ENCODE measurements at regions not wholly inside any gene's neighbourhood (a gene's known extent, or its start where the extent isn't known, plus 50 kb on each side); places are given as distances from the start of the nearest gene placed in this dataset.

DNA sequence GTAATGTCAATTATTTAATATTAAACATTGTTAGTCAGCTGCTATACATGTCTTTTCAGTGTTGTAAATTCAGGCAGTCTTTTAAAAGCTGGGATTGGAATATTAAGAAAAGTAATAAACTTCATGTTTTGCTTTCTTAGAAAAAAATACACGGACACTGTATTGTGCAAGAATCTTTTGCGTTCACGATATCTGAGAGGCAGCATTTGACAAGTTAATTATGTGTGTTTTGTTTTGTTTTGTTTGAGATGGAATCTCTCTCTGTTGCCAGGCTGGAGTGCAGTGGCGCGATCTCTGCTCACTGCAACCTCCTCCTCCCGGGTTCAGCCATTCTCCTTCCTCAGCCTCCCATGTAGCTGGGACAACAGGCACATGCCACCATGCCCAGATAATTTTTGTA, 1661.3 kb downstream of the HACE1 start:
- H3K27ac ChIP-seq (ENCODE audit: insufficient read depth, low read length, poor library complexity, severe bottlenecking): no peak overlapping the region
- H3K36me3 ChIP-seq (ENCODE audit: control insufficient read depth, insufficient read depth, low read length): no peaks in the 10 kb centered on the region
- DNase-seq: no peak

DNA sequence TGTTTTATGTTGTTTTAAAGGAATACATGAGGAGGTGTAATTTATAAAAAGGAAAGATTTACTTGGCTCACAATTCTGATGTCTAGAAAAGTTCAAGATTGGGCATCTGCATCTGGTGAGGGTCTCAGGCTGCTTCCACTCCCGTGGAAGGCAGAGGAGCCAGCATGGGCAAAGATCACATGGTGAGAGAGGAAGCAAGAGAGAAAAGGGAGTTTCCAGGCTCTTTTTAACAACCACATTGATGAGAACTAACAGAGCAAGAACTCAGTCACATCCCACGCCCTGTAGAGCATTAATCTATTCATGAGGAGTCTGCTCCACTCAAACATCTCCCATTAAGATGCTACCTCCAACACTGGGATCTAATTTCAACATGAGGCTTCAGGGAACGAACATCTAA, 1666.3 kb downstream of the HACE1 start:
- no peaks in the 10 kb centered on the region for H3K36me3 ChIP-seq (ENCODE audit: control insufficient read depth, insufficient read depth, low read length)
- H3K27ac ChIP-seq (ENCODE audit: insufficient read depth, low read length, poor library complexity, severe bottlenecking): no peak overlapping the region
- H3K4me1 ChIP-seq (ENCODE audit: control insufficient read depth, insufficient read depth, low read length, poor library complexity, severe bottlenecking): no peaks in the 10 kb centered on the region

More for the DNA sequence above, 1661.3 kb downstream of the HACE1 start:
- Histone ChIP-seq H3K27me3 (replicated peaks; ENCODE audit: control insufficient read depth, insufficient read depth, low read length, poor library complexity, severe bottlenecking) (no peaks in the 10 kb centered on the region), H3K4me3 (ENCODE audit: insufficient read depth, low read depth, low read length, poor library complexity, severe bottlenecking) (no peak overlapping the region), H3K4me1 (ENCODE audit: control insufficient read depth, insufficient read depth, low read length, poor library complexity, severe bottlenecking) (no peaks in the 10 kb centered on the region), H3K9me3 (ENCODE audit: control insufficient read depth, low read length) (no peaks in the 10 kb centered on the region)

GRCh38 chr6:103191391-103192093, 1668.2 kb downstream of the HACE1 start:
- H3K4me1 ChIP-seq (ENCODE audit: control insufficient read depth, insufficient read depth, low read length, poor library complexity, severe bottlenecking): no peaks in the 10 kb centered on the region
- no peak overlapping the region for H3K27ac ChIP-seq (ENCODE audit: insufficient read depth, low read length, poor library complexity, severe bottlenecking)
- no peak for DNase-seq
- no peaks in the 10 kb centered on the region for H3K27me3 ChIP-seq (replicated peaks; ENCODE audit: control insufficient read depth, insufficient read depth, low read length, poor library complexity, severe bottlenecking)
- H3K36me3 ChIP-seq (ENCODE audit: control insufficient read depth, insufficient read depth, low read length): no peaks in the 10 kb centered on the region
- H3K4me3 ChIP-seq (ENCODE audit: insufficient read depth, low read depth, low read length, poor library complexity, severe bottlenecking): no peak overlapping the region
- H3K9me3 ChIP-seq (ENCODE audit: control insufficient read depth, low read length): no peaks in the 10 kb centered on the region

More for the DNA sequence above, 1666.3 kb downstream of the HACE1 start:
- Histone ChIP-seq H3K4me3 (ENCODE audit: insufficient read depth, low read depth, low read length, poor library complexity, severe bottlenecking) (no peak overlapping the region), H3K9me3 (ENCODE audit: control insufficient read depth, low read length) (no peaks in the 10 kb centered on the region), H3K27me3 (replicated peaks; ENCODE audit: control insufficient read depth, insufficient read depth, low read length, poor library complexity, severe bottlenecking) (no peaks in the 10 kb centered on the region)
- DNase-seq: no peak

DNA sequence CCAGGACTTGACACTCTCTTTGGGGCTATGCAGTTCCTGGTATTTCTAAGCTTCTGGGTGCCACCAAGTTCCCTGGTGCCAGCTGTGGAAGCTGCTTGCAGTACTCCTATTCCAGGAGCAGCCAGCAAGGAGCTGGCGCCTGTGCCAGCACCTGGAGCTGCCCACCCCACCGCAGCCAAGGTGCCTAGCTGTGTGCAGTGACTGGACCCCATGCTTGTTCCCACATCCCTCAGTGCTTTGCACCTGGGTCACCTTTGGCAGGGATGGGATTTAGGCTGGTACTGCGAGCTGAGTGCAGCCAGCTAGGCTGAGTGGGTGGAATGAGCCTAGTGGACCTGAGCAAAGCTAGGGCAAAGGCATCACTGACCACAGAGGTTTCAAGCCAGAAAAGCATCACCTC, 1674.9 kb downstream of the HACE1 start:
- Histone ChIP-seq H3K27me3 (replicated peaks; ENCODE audit: control insufficient read depth, insufficient read depth, low read length, poor library complexity, severe bottlenecking) (no peaks in the 10 kb centered on the region), H3K9me3 (ENCODE audit: control insufficient read depth, low read length) (no peaks in the 10 kb centered on the region), H3K4me3 (ENCODE audit: insufficient read depth, low read depth, low read length, poor library complexity, severe bottlenecking) (no peak overlapping the region), H3K36me3 (ENCODE audit: control insufficient read depth, insufficient read depth, low read length) (no peaks in the 10 kb centered on the region), H3K27ac (ENCODE audit: insufficient read depth, low read length, poor library complexity, severe bottlenecking) (no peak overlapping the region), H3K4me1 (ENCODE audit: control insufficient read depth, insufficient read depth, low read length, poor library complexity, severe bottlenecking) (no peaks in the 10 kb centered on the region)
- DNase-seq: no peak

- H3K4me1 ChIP-seq (ENCODE audit: control insufficient read depth, insufficient read depth, low read length, poor library complexity, severe bottlenecking): no peaks in the 10 kb centered on the region
- H3K27me3 ChIP-seq (replicated peaks; ENCODE audit: control insufficient read depth, insufficient read depth, low read length, poor library complexity, severe bottlenecking): no peaks in the 10 kb centered on the region
- no peak for DNase-seq
- no peak overlapping the region for H3K27ac ChIP-seq (ENCODE audit: insufficient read depth, low read length, poor library complexity, severe bottlenecking)
- H3K9me3 ChIP-seq (ENCODE audit: control insufficient read depth, low read length): no peaks in the 10 kb centered on the region
- no peaks in the 10 kb centered on the region for H3K36me3 ChIP-seq (ENCODE audit: control insufficient read depth, insufficient read depth, low read length)
- no peak overlapping the region for H3K4me3 ChIP-seq (ENCODE audit: insufficient read depth, low read depth, low read length, poor library complexity, severe bottlenecking)
Measured at GRCh38 chr6:103183831-103184411, 1675.8 kb downstream of the HACE1 start.

GRCh38 chr6:103178193-103178592, 1681.5 kb downstream of the HACE1 start:
- Histone ChIP-seq H3K27ac (ENCODE audit: insufficient read depth, low read length, poor library complexity, severe bottlenecking) (no peak overlapping the region), H3K36me3 (ENCODE audit: control insufficient read depth, insufficient read depth, low read length) (no peaks in the 10 kb centered on the region), H3K9me3 (ENCODE audit: control insufficient read depth, low read length) (no peaks in the 10 kb centered on the region), H3K4me3 (ENCODE audit: insufficient read depth, low read depth, low read length, poor library complexity, severe bottlenecking) (no peak overlapping the region), H3K4me1 (ENCODE audit: control insufficient read depth, insufficient read depth, low read length, poor library complexity, severe bottlenecking) (no peaks in the 10 kb centered on the region), H3K27me3 (replicated peaks; ENCODE audit: control insufficient read depth, insufficient read depth, low read length, poor library complexity, severe bottlenecking) (no peaks in the 10 kb centered on the region)
- DNase-seq: no peak

DNA sequence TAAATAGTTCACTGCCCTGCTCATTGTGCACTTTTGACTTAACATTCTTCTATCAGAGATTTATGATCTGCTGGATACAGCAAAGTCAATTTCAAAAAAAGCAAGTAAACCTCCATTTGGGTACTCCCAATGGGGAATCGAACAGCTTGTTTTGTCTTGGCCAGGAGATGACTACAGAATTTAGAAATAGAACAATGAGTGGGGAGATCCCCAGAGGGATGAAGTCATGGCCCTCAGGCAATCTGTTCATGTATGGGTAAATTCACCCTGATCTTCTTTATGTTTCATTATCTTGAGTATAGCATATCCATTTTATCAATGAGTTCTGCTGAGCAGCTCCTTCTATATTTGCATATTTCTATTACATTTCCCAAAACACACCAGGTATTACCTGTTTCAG, 1681.9 kb downstream of the HACE1 start:
- Histone ChIP-seq H3K4me3 (ENCODE audit: insufficient read depth, low read depth, low read length, poor library complexity, severe bottlenecking) (no peak overlapping the region), H3K27ac (ENCODE audit: insufficient read depth, low read length, poor library complexity, severe bottlenecking) (no peak overlapping the region)
- DNase-seq: no peak

DNA sequence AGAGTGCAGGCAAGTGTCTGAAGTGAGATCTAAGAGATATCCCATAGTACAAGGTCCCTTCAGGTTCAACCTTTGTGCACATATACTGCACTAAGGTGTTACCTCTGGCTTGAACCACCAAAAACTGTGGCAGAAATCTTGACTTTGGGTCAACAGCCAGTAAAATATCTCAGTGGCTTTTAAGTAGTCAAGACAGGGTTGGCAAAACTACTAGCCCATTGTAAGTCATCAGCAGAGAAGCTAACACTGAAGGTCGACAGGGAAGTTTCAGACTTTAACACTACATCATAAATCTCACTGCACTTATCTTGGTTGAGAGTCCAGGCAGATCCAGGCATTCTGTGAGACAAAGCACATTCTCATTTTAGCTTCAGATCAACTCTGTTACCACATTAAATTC, 1684.7 kb downstream of the HACE1 start:
- H3K36me3 ChIP-seq (ENCODE audit: control insufficient read depth, insufficient read depth, low read length): no peaks in the 10 kb centered on the region

More for the DNA sequence above, 1681.9 kb downstream of the HACE1 start:
- Histone ChIP-seq H3K9me3 (ENCODE audit: control insufficient read depth, low read length) (no peaks in the 10 kb centered on the region), H3K36me3 (ENCODE audit: control insufficient read depth, insufficient read depth, low read length) (no peaks in the 10 kb centered on the region), H3K4me1 (ENCODE audit: control insufficient read depth, insufficient read depth, low read length, poor library complexity, severe bottlenecking) (no peaks in the 10 kb centered on the region), H3K27me3 (replicated peaks; ENCODE audit: control insufficient read depth, insufficient read depth, low read length, poor library complexity, severe bottlenecking) (no peaks in the 10 kb centered on the region)

DNA sequence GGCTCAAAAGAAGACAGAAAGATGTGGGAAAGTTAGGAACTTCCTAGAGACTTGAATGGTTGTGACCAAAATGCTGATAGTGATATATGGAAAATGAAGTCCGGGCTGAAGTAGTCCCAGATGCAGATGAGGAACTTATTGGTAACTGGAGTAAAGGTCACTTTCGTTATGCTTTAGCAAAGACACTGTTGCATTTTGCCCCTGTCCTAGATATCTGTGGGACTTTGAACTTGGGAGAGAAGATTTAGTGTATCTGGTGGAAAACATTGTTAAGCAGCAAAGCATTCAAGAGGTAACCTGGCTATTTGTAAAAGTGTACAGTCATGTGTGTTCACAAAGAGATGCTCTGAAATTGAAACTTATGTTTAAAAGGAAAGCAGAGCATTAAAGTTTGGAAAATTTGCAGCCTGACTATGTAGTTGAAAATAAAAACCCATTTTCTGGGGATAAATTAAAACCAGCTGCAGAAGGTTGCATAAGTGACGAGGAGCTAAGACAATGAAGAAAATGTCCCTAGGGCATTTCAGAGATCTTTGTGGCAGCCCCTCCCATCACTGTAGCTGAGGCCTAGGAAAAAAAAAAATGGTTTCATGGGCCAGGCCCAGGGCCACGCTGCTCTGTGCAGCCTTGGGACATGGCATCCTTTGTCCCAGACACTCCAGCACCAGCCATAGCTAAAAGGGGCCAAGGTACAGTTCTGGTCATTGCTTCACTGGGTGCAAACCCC, 1692.2 kb downstream of the HACE1 start:
- Histone ChIP-seq H3K4me3 (ENCODE audit: insufficient read depth, low read depth, low read length, poor library complexity, severe bottlenecking) (no peak overlapping the region), H3K4me1 (ENCODE audit: control insufficient read depth, insufficient read depth, low read length, poor library complexity, severe bottlenecking) (no peaks in the 10 kb centered on the region), H3K27ac (ENCODE audit: insufficient read depth, low read length, poor library complexity, severe bottlenecking) (no peak overlapping the region), H3K36me3 (ENCODE audit: control insufficient read depth, insufficient read depth, low read length) (no peaks in the 10 kb centered on the region), H3K9me3 (ENCODE audit: control insufficient read depth, low read length) (no peaks in the 10 kb centered on the region), H3K27me3 (replicated peaks; ENCODE audit: control insufficient read depth, insufficient read depth, low read length, poor library complexity, severe bottlenecking) (no peaks in the 10 kb centered on the region)
- no peak for DNase-seq

More for the DNA sequence above, 1684.7 kb downstream of the HACE1 start:
- Histone ChIP-seq H3K27ac (ENCODE audit: insufficient read depth, low read length, poor library complexity, severe bottlenecking) (no peak overlapping the region), H3K9me3 (ENCODE audit: control insufficient read depth, low read length) (no peaks in the 10 kb centered on the region), H3K4me3 (ENCODE audit: insufficient read depth, low read depth, low read length, poor library complexity, severe bottlenecking) (no peak overlapping the region), H3K4me1 (ENCODE audit: control insufficient read depth, insufficient read depth, low read length, poor library complexity, severe bottlenecking) (no peaks in the 10 kb centered on the region), H3K27me3 (replicated peaks; ENCODE audit: control insufficient read depth, insufficient read depth, low read length, poor library complexity, severe bottlenecking) (no peaks in the 10 kb centered on the region)
- no peak for DNase-seq

Data from effector memory CD4-positive, alpha-beta T cell (primary cell).